A673 (cell line): ENCODE measurements at regions not wholly inside any gene's neighbourhood (a gene's known extent, or its start where the extent isn't known, plus 50 kb on each side); places are given as distances from the start of the nearest gene placed in this dataset.

ENCODE experiments used
- BruUV-seq: library from RNA; stranded (reverse); fragments of 400-500 nt; replicated peaks from 2 replicates; lab custom pipeline; 2021; lab: Mats Ljungman, UMichigan
- CTCF ChIA-PET: fragments of 300-600 bp; sonication (Branson Sonifier 250); formaldehyde crosslinking; loops from one replicate; lab custom pipeline; 2022; ENCODE audit warnings: antibody characterized with exemption; lab: Charles Lee
- POLR2A ChIA-PET: fragments of 300-600 bp; sonication (Branson Sonifier 250); formaldehyde crosslinking; loops from one replicate; lab custom pipeline; 2022; ENCODE audit warnings: antibody characterized with exemption; ENCODE audit not compliant: low non-redundant PET; lab: Charles Lee
- DNase-seq: peaks from one replicate; pipeline ENCODE4 v3.0.0-alpha.2; 2015; ENCODE audit warnings: low spot score
- H3K27ac ChIP-seq: fragments of 200-600 bp; sonication (generic); 2 replicates; pipeline ENCODE4 v1.5.1; 2016; ENCODE audit warnings: mixed run types, low read depth, mild to moderate bottlenecking, mixed read lengths, antibody characterized with exemption, low read length; ENCODE audit not compliant: poor library complexity, severe bottlenecking
- H3K27me3 ChIP-seq: fragments of 200-600 bp; sonication (generic); replicated peaks from 2 replicates; pipeline ENCODE4 v1.6.1; 2017; ENCODE audit warnings: mixed run types, low read depth, mild to moderate bottlenecking, mixed read lengths, antibody characterized with exemption, low read length; ENCODE audit not compliant: insufficient read depth, poor library complexity
- H3K36me3 ChIP-seq: fragments of 200-600 bp; sonication (generic); 2 replicates; pipeline ENCODE4 v1.6.1; 2016; ENCODE audit warnings: mixed run types, mild to moderate bottlenecking, mixed read lengths, antibody characterized with exemption, low read length; ENCODE audit not compliant: insufficient read depth, poor library complexity, severe bottlenecking
- H3K4me1 ChIP-seq: fragments of 200-600 bp; sonication (generic); 2 replicates; pipeline ENCODE4 v1.6.1; 2017; ENCODE audit warnings: mixed run types, mild to moderate bottlenecking, mixed read lengths, antibody characterized with exemption, low read length; ENCODE audit not compliant: insufficient read depth, poor library complexity, severe bottlenecking
- H3K4me3 ChIP-seq: fragments of 200-600 bp; sonication (generic); 2 replicates; pipeline ENCODE4 v1.5.1; 2016; ENCODE audit warnings: low read depth, mixed run types, mild to moderate bottlenecking, mixed read lengths, low read length; ENCODE audit not compliant: poor library complexity, severe bottlenecking
- H3K9me3 ChIP-seq: fragments of 200-600 bp; sonication (generic); 2 replicates; pipeline ENCODE4 v1.6.1; 2016; ENCODE audit warnings: mixed run types, low read depth, mild to moderate bottlenecking, mixed read lengths, antibody characterized with exemption, low read length; ENCODE audit not compliant: poor library complexity, severe bottlenecking
- EZH2 ChIP-seq: fragments of 200-600 bp; sonication (generic); IDR thresholded peaks from 2 replicates; pipeline ENCODE4 v1.6.1; 2017; ENCODE audit warnings: borderline replicate concordance, low read depth, mild to moderate bottlenecking, mixed read lengths, antibody characterized with exemption, low read length; ENCODE audit not compliant: poor library complexity, severe bottlenecking
- intact Hi-C: fragments of 100-400 bp; cut with micrococcal nuclease; formaldehyde crosslinking; loops from one replicate; pipeline ENCODE4 v1.10.0; 2022; ENCODE audit not compliant: unreplicated experiment
- TF ChIP-seq, protein P1 (sequence below): fragments of 300-800, 200-600 bp; sonication (generic); conservative IDR thresholded peaks from 2 replicates; pipeline ENCODE4 v1.5.1; 2017; ENCODE audit warnings: low read depth, mild to moderate bottlenecking, antibody characterized with exemption, low read length, moderate library complexity, mixed read lengths

DNA sequence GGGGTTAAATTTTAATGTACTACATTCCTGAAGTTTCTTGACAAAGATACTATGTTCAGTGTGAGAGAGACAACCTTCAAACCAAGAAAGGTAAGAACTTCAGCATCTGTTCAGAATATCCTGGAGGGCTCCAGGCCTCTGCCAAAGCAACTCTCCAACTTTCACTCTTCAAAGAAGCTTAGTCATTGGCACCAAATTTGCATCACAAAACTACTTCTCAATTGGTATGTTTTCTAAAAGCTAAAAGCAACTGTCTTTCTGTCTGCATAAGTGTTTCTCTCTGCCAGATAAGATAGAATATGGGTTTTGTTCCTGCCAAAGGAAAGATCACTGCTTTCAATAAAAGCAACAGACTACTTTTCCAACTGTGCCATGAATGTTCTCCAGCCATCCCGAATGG lies 187.4 kb downstream of the SUCLA2 start:
- Histone ChIP-seq H3K27me3 (peaks cover 12% of the 10 kb centered on the region), H3K27ac (no peak overlapping the region), H3K4me3 (no peak overlapping the region), H3K36me3 (no peaks in the 10 kb centered on the region), H3K9me3 (no peaks in the 10 kb centered on the region), H3K4me1 (no peaks in the 10 kb centered on the region)
- TF ChIP-seq, protein P1, sequence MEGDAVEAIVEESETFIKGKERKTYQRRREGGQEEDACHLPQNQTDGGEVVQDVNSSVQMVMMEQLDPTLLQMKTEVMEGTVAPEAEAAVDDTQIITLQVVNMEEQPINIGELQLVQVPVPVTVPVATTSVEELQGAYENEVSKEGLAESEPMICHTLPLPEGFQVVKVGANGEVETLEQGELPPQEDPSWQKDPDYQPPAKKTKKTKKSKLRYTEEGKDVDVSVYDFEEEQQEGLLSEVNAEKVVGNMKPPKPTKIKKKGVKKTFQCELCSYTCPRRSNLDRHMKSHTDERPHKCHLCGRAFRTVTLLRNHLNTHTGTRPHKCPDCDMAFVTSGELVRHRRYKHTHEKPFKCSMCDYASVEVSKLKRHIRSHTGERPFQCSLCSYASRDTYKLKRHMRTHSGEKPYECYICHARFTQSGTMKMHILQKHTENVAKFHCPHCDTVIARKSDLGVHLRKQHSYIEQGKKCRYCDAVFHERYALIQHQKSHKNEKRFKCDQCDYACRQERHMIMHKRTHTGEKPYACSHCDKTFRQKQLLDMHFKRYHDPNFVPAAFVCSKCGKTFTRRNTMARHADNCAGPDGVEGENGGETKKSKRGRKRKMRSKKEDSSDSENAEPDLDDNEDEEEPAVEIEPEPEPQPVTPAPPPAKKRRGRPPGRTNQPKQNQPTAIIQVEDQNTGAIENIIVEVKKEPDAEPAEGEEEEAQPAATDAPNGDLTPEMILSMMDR: no peak
- no peak for TF ChIP-seq EZH2
- DNase-seq: no peak
- intact Hi-C loops: no loop called here
- BruUV-seq: no TSS peak
- CTCF ChIA-PET: no interaction called here
- POLR2A ChIA-PET: no interaction called here

GRCh38 chr13:47809411-47809810 lies 191.7 kb downstream of the SUCLA2 start:
- no peak for DNase-seq
- Histone ChIP-seq H3K36me3 (no peaks in the 10 kb centered on the region), H3K4me1 (no peaks in the 10 kb centered on the region), H3K27ac (no peak overlapping the region), H3K9me3 (no peaks in the 10 kb centered on the region), H3K27me3 (peaks cover 17% of the 10 kb centered on the region), H3K4me3 (no peak overlapping the region)
- CTCF ChIA-PET: no interaction called here
- POLR2A ChIA-PET: no interaction called here
- BruUV-seq: no TSS peak
- intact Hi-C loops: no loop called here
- TF ChIP-seq, protein P1: no peak
- TF ChIP-seq EZH2: no peak

- DNase-seq: no peak
- ChIA-PET POLR2A (no interaction called here), CTCF (no interaction called here)
- no peak for TF ChIP-seq EZH2
- TF ChIP-seq, protein P1: no peak
- H3K27ac ChIP-seq: no peak overlapping the region
- no peaks in the 10 kb centered on the region for H3K36me3 ChIP-seq
- H3K4me1 ChIP-seq: no peaks in the 10 kb centered on the region
- H3K27me3 ChIP-seq: peaks cover 2% of the 10 kb centered on the region
- H3K9me3 ChIP-seq: no peaks in the 10 kb centered on the region
- no TSS peak for BruUV-seq
- intact Hi-C loops: no loop called here
- no peak overlapping the region for H3K4me3 ChIP-seq
These were observed 197.9 kb downstream of the SUCLA2 start for GRCh38 chr13:47803131-47803530.
